Activated CD4-positive, alpha-beta T cell treated with anti-CD3 and anti-CD28 coated beads for 4 hours (primary cell): ENCODE measurements at regions not wholly inside any gene's neighbourhood (a gene's known extent, or its start where the extent isn't known, plus 50 kb on each side); places are given as distances from the start of the nearest gene placed in this dataset.

Source experiments
- DNase-seq, 2 donors: peaks; one replicate each; pipeline ENCODE4 v3.0.0-alpha.2; 2020

- no peak for DNase-seq
These were observed 381.4 kb upstream of the TGFBR2 start for GRCh38 chr3:30225021-30225420.

- DNase-seq: no peak
These were observed 379.7 kb upstream of the TGFBR2 start for GRCh38 chr3:30226601-30227151.

- DNase-seq: no peak
These were observed 378.7 kb upstream of the TGFBR2 start for GRCh38 chr3:30227571-30228301.

- DNase-seq: no peak
These were observed 378.1 kb upstream of the TGFBR2 start for GRCh38 chr3:30228302-30228631.

GRCh38 chr3:30231277-30232141 is 374.9 kb upstream of the TGFBR2 start:
- no peak for DNase-seq

- DNase-seq: no peak
These were observed 374.3 kb upstream of the TGFBR2 start for GRCh38 chr3:30232142-30232541.

- DNase-seq: no peak
These were observed 372.3 kb upstream of the TGFBR2 start for GRCh38 chr3:30233913-30234646.

GRCh38 chr3:30236011-30236410 is 370.4 kb upstream of the TGFBR2 start:
- no peak for DNase-seq

- DNase-seq: no peak
These were observed 364.7 kb upstream of the TGFBR2 start for GRCh38 chr3:30241721-30242120.

GRCh38 chr3:30245858-30246622 is 360.4 kb upstream of the TGFBR2 start:
- DNase-seq: no peak

- no peak for DNase-seq
These were observed 358.0 kb upstream of the TGFBR2 start for GRCh38 chr3:30248423-30248822.

GRCh38 chr3:30252474-30252873 is 353.9 kb upstream of the TGFBR2 start:
- no peak for DNase-seq

- DNase-seq: no peak
These were observed 352.6 kb upstream of the TGFBR2 start for GRCh38 chr3:30253832-30254231.

- DNase-seq: no peak
These were observed 349.9 kb upstream of the TGFBR2 start for GRCh38 chr3:30256474-30256873.

- DNase-seq: no peak
These were observed 347.7 kb upstream of the TGFBR2 start for GRCh38 chr3:30258426-30259392.

GRCh38 chr3:30259730-30260129 is 346.7 kb upstream of the TGFBR2 start:
- no peak for DNase-seq

GRCh38 chr3:30260762-30261161 is 345.6 kb upstream of the TGFBR2 start:
- DNase-seq: no peak

- DNase-seq: no peak
These were observed 343.0 kb upstream of the TGFBR2 start for GRCh38 chr3:30263238-30263924.

- no peak for DNase-seq
These were observed 342.5 kb upstream of the TGFBR2 start for GRCh38 chr3:30263925-30264313.

GRCh38 chr3:30266524-30266923 is 339.9 kb upstream of the TGFBR2 start:
- no peak for DNase-seq

- DNase-seq: no peak
These were observed 338.1 kb upstream of the TGFBR2 start for GRCh38 chr3:30268288-30268687.
